ENCODE measurements at regions not wholly inside any gene's neighbourhood (a gene's known extent, or its start where the extent isn't known, plus 50 kb on each side); places are given as distances from the start of the nearest gene placed in this dataset.

DNA sequence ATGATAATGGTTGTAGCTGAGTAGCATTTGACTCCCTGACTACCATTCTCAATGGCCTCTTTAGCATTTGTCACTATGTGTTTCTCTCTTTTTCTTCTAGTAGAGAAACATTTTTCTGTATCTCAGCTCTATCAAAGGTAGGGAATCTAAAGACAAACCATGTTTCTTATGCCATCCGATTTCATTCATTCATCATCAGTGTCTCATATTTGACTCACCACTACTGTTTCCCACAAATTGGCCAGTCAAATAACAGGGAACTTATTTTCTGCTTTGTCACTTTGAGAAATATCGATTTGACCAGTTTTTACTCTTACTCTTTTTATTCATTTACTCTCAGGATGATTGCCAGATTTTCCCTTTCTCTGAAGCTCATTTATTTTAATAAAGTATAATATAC lies 282.3 kb downstream of the TMEM167A start:
- ATAC-seq (no peak), DNase-seq (no peak)
- CTCF ChIA-PET: interaction anchor here (1.3 to 3.4 kb wide), 5 partner anchors 28 to 769 kb away, joined by 3 to 17 read pairs (median 6); no protein-coding TSS in a partner anchor
- TF ChIP-seq, protein P1, sequence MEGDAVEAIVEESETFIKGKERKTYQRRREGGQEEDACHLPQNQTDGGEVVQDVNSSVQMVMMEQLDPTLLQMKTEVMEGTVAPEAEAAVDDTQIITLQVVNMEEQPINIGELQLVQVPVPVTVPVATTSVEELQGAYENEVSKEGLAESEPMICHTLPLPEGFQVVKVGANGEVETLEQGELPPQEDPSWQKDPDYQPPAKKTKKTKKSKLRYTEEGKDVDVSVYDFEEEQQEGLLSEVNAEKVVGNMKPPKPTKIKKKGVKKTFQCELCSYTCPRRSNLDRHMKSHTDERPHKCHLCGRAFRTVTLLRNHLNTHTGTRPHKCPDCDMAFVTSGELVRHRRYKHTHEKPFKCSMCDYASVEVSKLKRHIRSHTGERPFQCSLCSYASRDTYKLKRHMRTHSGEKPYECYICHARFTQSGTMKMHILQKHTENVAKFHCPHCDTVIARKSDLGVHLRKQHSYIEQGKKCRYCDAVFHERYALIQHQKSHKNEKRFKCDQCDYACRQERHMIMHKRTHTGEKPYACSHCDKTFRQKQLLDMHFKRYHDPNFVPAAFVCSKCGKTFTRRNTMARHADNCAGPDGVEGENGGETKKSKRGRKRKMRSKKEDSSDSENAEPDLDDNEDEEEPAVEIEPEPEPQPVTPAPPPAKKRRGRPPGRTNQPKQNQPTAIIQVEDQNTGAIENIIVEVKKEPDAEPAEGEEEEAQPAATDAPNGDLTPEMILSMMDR (IDR thresholded peaks at IDR 0.05): no peak
- H3K4me1 Mint-ChIP-seq (ENCODE audit: low read depth): no peaks in the 10 kb centered on the region
- intact Hi-C loops (cut with micrococcal nuclease): loop anchor here (5.0 kb wide), 2 partner anchors 153 to 443 kb away; no protein-coding TSS in a partner anchor
- H3K9me3 Mint-ChIP-seq: peaks cover 2% of the 10 kb centered on the region
- H3K4me3 Mint-ChIP-seq: no peak overlapping the region
- POLR2A ChIA-PET: no interaction called here
- no peaks in the 10 kb centered on the region for H3K36me3 Mint-ChIP-seq (ENCODE audit: low read depth)
- H3K27ac Mint-ChIP-seq: no peak overlapping the region
- no peaks in the 10 kb centered on the region for H3K27me3 Mint-ChIP-seq

DNA sequence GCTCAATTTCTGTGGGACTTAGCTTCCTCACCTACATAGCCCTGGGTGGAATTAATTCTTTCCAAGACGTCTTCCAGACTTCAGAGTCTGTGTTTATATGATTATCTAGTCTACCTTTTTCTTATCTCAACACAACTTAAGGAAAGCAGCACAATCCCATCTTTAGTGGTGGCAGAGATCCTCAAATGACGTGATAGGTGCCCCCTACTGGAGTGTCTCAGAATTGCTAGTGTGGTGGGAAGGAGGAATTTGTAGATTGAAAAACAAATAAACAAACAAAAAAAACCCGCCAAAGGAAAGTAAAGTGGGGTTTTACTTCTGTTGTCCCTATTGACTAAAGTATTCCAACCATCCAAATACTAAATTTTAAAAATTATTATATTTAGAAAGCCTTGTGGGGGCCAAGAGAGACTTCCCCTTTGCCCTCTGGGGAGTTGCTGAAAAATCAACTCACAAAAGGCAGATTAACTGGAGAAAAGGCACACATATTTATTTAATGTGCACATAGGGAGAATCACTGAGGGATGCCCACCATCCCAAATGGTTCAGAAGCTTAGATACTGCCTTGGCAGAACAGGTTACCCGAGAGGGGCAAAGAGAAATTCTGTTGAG lies 283.3 kb downstream of the TMEM167A start:
- ChIA-PET POLR2A (interaction anchor here (0.7 kb wide), 1 partner anchor 16 kb away, joined by 3 read pairs; no protein-coding TSS in a partner anchor), CTCF (interaction anchor here (0.5 to 3.4 kb wide), 8 partner anchors 11 to 442 kb away, joined by 3 to 17 read pairs (median 3); no protein-coding TSS in a partner anchor)
- peaks cover 2% of the 10 kb centered on the region for H3K9me3 Mint-ChIP-seq
- TF ChIP-seq, protein P1 (IDR thresholded peaks at IDR 0.05): peak; percentile 82
- no peaks in the 10 kb centered on the region for H3K27me3 Mint-ChIP-seq
- DNase-seq (peak; percentile 60), ATAC-seq (peak; percentile 37)
- no peaks in the 10 kb centered on the region for H3K36me3 Mint-ChIP-seq (ENCODE audit: low read depth)
- no peak overlapping the region for H3K4me3 Mint-ChIP-seq
- intact Hi-C loops (cut with micrococcal nuclease): loop anchor here (5.0 kb wide), 2 partner anchors 152 to 442 kb away; no protein-coding TSS in a partner anchor
- H3K27ac Mint-ChIP-seq: no peak overlapping the region
- no peaks in the 10 kb centered on the region for H3K4me1 Mint-ChIP-seq (ENCODE audit: low read depth)

DNA sequence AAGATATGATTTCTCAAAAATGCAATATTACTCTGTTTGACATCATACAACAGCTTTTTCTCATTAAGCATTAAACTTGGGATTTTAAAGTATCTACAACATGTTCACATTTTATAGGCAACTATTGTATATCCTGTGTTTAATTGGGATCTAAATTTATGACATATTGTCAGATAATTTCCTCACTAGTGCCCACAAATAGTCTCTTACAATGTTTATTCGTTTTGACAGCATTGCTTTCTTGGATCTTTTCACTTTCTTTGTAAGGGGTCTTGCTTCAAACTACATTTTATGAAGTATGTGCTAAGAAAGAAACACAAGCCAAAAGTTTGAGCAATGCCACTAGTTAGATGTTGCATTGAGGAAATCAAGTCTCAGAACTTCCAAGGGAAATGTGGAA lies 285.1 kb downstream of the TMEM167A start:
- DNase-seq (no peak), ATAC-seq (no peak)
- H3K27me3 Mint-ChIP-seq: no peaks in the 10 kb centered on the region
- no peaks in the 10 kb centered on the region for H3K36me3 Mint-ChIP-seq (ENCODE audit: low read depth)
- no peak overlapping the region for H3K4me3 Mint-ChIP-seq
- CTCF ChIA-PET: no interaction called here
- H3K4me1 Mint-ChIP-seq (ENCODE audit: low read depth): no peaks in the 10 kb centered on the region
- TF ChIP-seq, protein P1 (IDR thresholded peaks at IDR 0.05): no peak
- intact Hi-C loops (cut with micrococcal nuclease): loop anchor here (5.0 kb wide), 2 partner anchors 150 to 440 kb away; no protein-coding TSS in a partner anchor
- POLR2A ChIA-PET: no interaction called here
- peaks cover 2% of the 10 kb centered on the region for H3K9me3 Mint-ChIP-seq
- H3K27ac Mint-ChIP-seq: no peak overlapping the region

DNA sequence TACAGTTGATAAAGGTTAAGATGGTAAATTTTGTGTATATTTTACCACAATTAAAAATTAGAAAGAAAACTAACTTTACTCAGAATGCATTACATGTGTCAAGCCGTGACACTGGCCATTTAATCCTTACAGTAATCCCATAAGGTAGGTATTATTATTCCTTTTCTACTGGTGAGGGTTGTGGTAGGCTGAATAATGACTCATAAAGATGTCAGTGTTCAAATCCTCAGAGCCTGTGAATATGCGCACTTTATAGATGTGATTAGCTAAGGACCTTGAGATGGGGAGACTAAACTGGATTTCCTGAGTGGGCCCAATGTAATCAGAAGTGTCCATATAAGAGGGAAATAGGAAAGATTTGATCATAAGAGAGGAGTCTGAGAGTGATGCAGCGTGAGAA lies 288.1 kb downstream of the TMEM167A start:
- Mint-ChIP-seq H3K9me3 (peaks cover 2% of the 10 kb centered on the region), H3K4me1 (ENCODE audit: low read depth) (no peaks in the 10 kb centered on the region), H3K27me3 (no peaks in the 10 kb centered on the region), H3K4me3 (no peak overlapping the region), H3K27ac (no peak overlapping the region), H3K36me3 (ENCODE audit: low read depth) (no peaks in the 10 kb centered on the region)
- POLR2A ChIA-PET: interaction anchor here (0.9 kb wide), 1 partner anchor 13 kb away, joined by 3 read pairs; no protein-coding TSS in a partner anchor
- TF ChIP-seq, protein P1 (IDR thresholded peaks at IDR 0.05): no peak
- DNase-seq: no peak
- no peak for ATAC-seq
- CTCF ChIA-PET: interaction anchor here (2.1 kb wide), 1 partner anchor 477 kb away, joined by 5 read pairs; no protein-coding TSS in a partner anchor
- intact Hi-C loops (cut with micrococcal nuclease): no loop called here

DNA sequence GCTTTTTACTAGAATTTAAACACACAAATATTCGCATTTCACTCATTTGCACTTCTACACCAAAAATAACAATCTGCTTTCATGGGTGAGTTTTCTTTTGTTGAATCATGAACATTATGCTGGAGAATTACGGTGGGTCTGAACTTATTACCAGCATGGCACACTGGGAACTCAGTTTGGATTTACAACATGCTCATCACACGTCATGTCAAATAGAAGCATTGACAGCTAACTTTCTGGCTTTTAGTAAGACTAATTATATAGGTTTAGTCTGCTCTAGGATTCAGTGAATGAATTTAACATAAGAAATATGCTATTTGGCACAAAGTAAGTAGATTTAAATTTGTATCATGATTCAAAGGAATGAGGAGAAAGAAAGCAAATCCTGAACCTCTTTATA lies 290.4 kb downstream of the TMEM167A start:
- Mint-ChIP-seq H3K4me3 (no peak overlapping the region), H3K4me1 (ENCODE audit: low read depth) (no peaks in the 10 kb centered on the region), H3K27me3 (peaks cover 2% of the 10 kb centered on the region), H3K27ac (no peak overlapping the region), H3K9me3 (peaks cover 2% of the 10 kb centered on the region), H3K36me3 (ENCODE audit: low read depth) (no peaks in the 10 kb centered on the region)
- CTCF ChIA-PET: interaction anchor here (1.1 to 1.3 kb wide), 2 partner anchors 12 to 433 kb away, joined by 3 read pairs; no protein-coding TSS in a partner anchor
- POLR2A ChIA-PET: no interaction called here
- intact Hi-C loops (cut with micrococcal nuclease): no loop called here
- TF ChIP-seq, protein P1 (IDR thresholded peaks at IDR 0.05): no peak
- ATAC-seq (no peak), DNase-seq (no peak)
